Endothelial cell of umbilical vein (primary cell): ENCODE measurements at regions not wholly inside any gene's neighbourhood (a gene's known extent, or its start where the extent isn't known, plus 50 kb on each side); places are given as distances from the start of the nearest gene placed in this dataset.

Experiments
- EZH2 ChIP-seq: IDR thresholded peaks from 2 replicates; pipeline ENCODE4 v1.6.1; 2012; ENCODE audit warnings: borderline replicate concordance, low read depth, mild to moderate bottlenecking, moderate library complexity, low read length, inconsistent platforms; ENCODE audit not compliant: severe bottlenecking
- POLR2AphosphoS5 ChIP-seq: IDR thresholded peaks from 2 replicates; pipeline ENCODE4 v1.6.1; 2012; ENCODE audit warnings: low read depth, mild to moderate bottlenecking, control low read depth, low read length, moderate library complexity; ENCODE audit not compliant: insufficient read depth

GRCh38 chr2:59254279-59254678 is 1013.2 kb upstream of the FANCL start:
- TF ChIP-seq POLR2AphosphoS5 (no peak), EZH2 (no peak)
